Testis (tissue), 2 donors: ENCODE measurements at regions not wholly inside any gene's neighbourhood (a gene's known extent, or its start where the extent isn't known, plus 50 kb on each side); places are given as distances from the start of the nearest gene placed in this dataset.

Source experiments
- DNase-seq: peaks from one replicate; pipeline ENCODE4 v3.0.0-alpha.2; 2019
- H3K27ac ChIP-seq, 2 donors: fragments of 200-600 bp; sonication (generic); one replicate each; pipeline ENCODE4 v1.5.1; 2019
- H3K27me3 ChIP-seq: fragments of 200-600 bp; sonication (generic); one replicate; pipeline ENCODE4 v1.5.1; 2019
- H3K36me3 ChIP-seq: fragments of 200-600 bp; sonication (generic); one replicate; pipeline ENCODE4 v1.5.1; 2017; ENCODE audit warnings: low read depth; ENCODE audit errors: missing control alignments
- H3K4me1 ChIP-seq: fragments of 200-600 bp; sonication (generic); one replicate; pipeline ENCODE4 v1.5.1; 2019
- H3K4me3 ChIP-seq, 2 donors: fragments of 200-600 bp; sonication (generic); one replicate each; pipeline ENCODE4 v1.5.1; 2017 to 2019
- H3K9me3 ChIP-seq: fragments of 200-600 bp; sonication (generic); one replicate; pipeline ENCODE4 v1.5.1; 2017
- CTCF ChIP-seq, 3 experiments: fragments of 450-650 bp in 2 of 3; fragments of 200-600 bp in 1 of 3; sonication (generic) in 1 of 3; IDR thresholded peaks; one replicate each; pipeline ENCODE4 v1.5.1; 2016 to 2019; ENCODE audit warnings: antibody characterized with exemption in 3 of 3, mild to moderate bottlenecking in 2 of 3, moderate library complexity in 1 of 3
- POLR2A ChIP-seq: fragments of 450-650 bp; IDR thresholded peaks from one replicate; pipeline ENCODE4 v1.6.1; 2017; ENCODE audit warnings: antibody characterized with exemption, mild to moderate bottlenecking, moderate library complexity
- WGBS, 2 donors: methylation state at CpG; one replicate each; pipeline ENCODE4 v1.1.5; 2018; 5-methylcytosine and 5-hydroxymethylcytosine counted together
- intact Hi-C: fragments of 100-400 bp; cut with DNase I; formaldehyde crosslinking; loops from one replicate; pipeline ENCODE4 v1.15.1; 2023; ENCODE audit warnings: low total_unique reads

GRCh38 chr7:82530361-82530760 lies 86.8 kb upstream of the CACNA2D1 start:
- Histone ChIP-seq H3K27me3 (no peaks in the 10 kb centered on the region), H3K27ac (no peak overlapping the region), H3K4me3 (no peak overlapping the region), H3K36me3 (no peaks in the 10 kb centered on the region), H3K9me3 (no peaks in the 10 kb centered on the region), H3K4me1 (no peaks in the 10 kb centered on the region)
- 77 to 85% methylated on average over 5 of the region's 5 CpGs for WGBS, 2 donors
- DNase-seq: no peak
- TF ChIP-seq CTCF (IDR thresholded peaks at IDR 0.05): no peak
- TF ChIP-seq POLR2A: no peak
- intact Hi-C loops: no loop called here

GRCh38 chr7:82528577-82529310 lies 85.2 kb upstream of the CACNA2D1 start:
- DNase-seq: no peak
- intact Hi-C loops: no loop called here
- no peaks in the 10 kb centered on the region for H3K4me1 ChIP-seq
- TF ChIP-seq POLR2A (no peak), CTCF (IDR thresholded peaks at IDR 0.05) (no peak)
- H3K36me3 ChIP-seq: no peaks in the 10 kb centered on the region
- WGBS, 2 donors: 85 to 88% methylated on average over 3 of the region's 3 CpGs
- no peak overlapping the region for H3K27ac ChIP-seq
- no peaks in the 10 kb centered on the region for H3K9me3 ChIP-seq
- no peaks in the 10 kb centered on the region for H3K27me3 ChIP-seq
- H3K4me3 ChIP-seq: no peak overlapping the region

GRCh38 chr7:82527851-82528250 lies 84.3 kb upstream of the CACNA2D1 start:
- 92 to 95% methylated on average over 1 of the region's 1 CpG for WGBS, 2 donors
- Histone ChIP-seq H3K36me3 (no peaks in the 10 kb centered on the region), H3K27me3 (no peaks in the 10 kb centered on the region), H3K4me3 (no peak overlapping the region), H3K27ac (no peak overlapping the region), H3K4me1 (no peaks in the 10 kb centered on the region), H3K9me3 (no peaks in the 10 kb centered on the region)
- DNase-seq: no peak
- intact Hi-C loops: no loop called here
- TF ChIP-seq POLR2A (no peak), CTCF (IDR thresholded peaks at IDR 0.05) (no peak)

DNA sequence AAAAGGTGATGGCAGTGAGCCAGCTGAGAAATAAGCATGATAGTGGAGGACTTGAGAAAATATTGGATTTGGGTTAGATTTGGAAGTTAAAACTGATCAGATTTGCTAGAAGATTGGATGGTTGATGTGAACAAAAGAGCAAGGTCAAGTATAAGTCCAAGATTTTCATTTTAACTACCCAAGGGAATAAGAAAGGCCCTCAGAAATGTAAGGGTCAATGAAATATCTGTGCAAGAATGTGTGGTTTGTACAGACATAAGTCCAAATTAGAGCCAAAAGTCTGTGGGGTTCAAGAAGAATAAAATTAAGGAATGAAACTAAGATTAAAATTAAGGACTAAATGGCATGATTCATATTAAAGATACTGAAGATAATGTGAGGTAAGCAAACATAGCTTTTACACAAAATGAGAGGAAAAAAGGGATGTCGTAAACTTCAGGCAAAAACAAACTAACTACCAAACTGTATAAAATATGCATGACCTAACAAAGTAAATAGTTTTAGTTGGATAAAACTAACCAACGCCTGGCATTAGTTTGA lies 78.4 kb upstream of the CACNA2D1 start:
- intact Hi-C loops: no loop called here
- 78 to 79% methylated on average over 2 of the region's 2 CpGs for WGBS, 2 donors
- H3K36me3 ChIP-seq: no peaks in the 10 kb centered on the region
- no peaks in the 10 kb centered on the region for H3K27me3 ChIP-seq
- H3K4me3 ChIP-seq: no peak overlapping the region
- H3K9me3 ChIP-seq: no peaks in the 10 kb centered on the region
- no peak for TF ChIP-seq CTCF (IDR thresholded peaks at IDR 0.05)
- no peaks in the 10 kb centered on the region for H3K4me1 ChIP-seq
- DNase-seq: no peak
- no peak overlapping the region for H3K27ac ChIP-seq

GRCh38 chr7:82517050-82517449 lies 73.5 kb upstream of the CACNA2D1 start:
- 91 to 93% methylated on average over 2 of the region's 2 CpGs for WGBS, 2 donors
- intact Hi-C loops: no loop called here
- H3K36me3 ChIP-seq: no peaks in the 10 kb centered on the region
- H3K4me3 ChIP-seq: no peak overlapping the region
- H3K27ac ChIP-seq: no peak overlapping the region
- DNase-seq: no peak
- H3K9me3 ChIP-seq: no peaks in the 10 kb centered on the region
- no peaks in the 10 kb centered on the region for H3K4me1 ChIP-seq
- no peak for TF ChIP-seq POLR2A
- TF ChIP-seq CTCF (IDR thresholded peaks at IDR 0.05): no peak
- no peaks in the 10 kb centered on the region for H3K27me3 ChIP-seq
